ENCODE measurements at regions not wholly inside any gene's neighbourhood (a gene's known extent, or its start where the extent isn't known, plus 50 kb on each side); places are given as distances from the start of the nearest gene placed in this dataset.

- H3K36me3 ChIP-seq (ENCODE audit: low read depth): no peaks in the 10 kb centered on the region
- WGBS, 2 experiments (ENCODE audit: low coverage in 1 of 2, low lambda C conversion rate in 2 of 2, missing lambda C conversion rate in 2 of 2): 0% methylated on average over 1 of the region's 1 CpG
- DNase-seq: no peak
- H3K4me1 ChIP-seq (ENCODE audit: insufficient read depth): no peaks in the 10 kb centered on the region
- no peaks in the 10 kb centered on the region for H3K9me3 ChIP-seq (ENCODE audit: low read depth)
- H3K9ac ChIP-seq: no peak overlapping the region
- no peaks in the 10 kb centered on the region for H3K27me3 ChIP-seq (replicated peaks; ENCODE audit: insufficient read depth)
- no peaks in the 10 kb centered on the region for H3K79me2 ChIP-seq (ENCODE audit: insufficient read depth)
- TF ChIP-seq EZH2 (IDR thresholded peaks at IDR 0.05; ENCODE audit: insufficient read depth, poor library complexity, severe bottlenecking) (no peak), EZH2phosphoT487 (IDR thresholded peaks at IDR 0.05; ENCODE audit: insufficient read depth, low read depth) (no peak)
- no peak overlapping the region for H2AFZ ChIP-seq
- no peaks in the 10 kb centered on the region for H4K20me1 ChIP-seq (ENCODE audit: insufficient read depth)
- no peaks in the 10 kb centered on the region for H3F3A ChIP-seq (ENCODE audit: insufficient read depth)
- no peak overlapping the region for H3K4me3 ChIP-seq
- no peaks in the 10 kb centered on the region for H3K9me2 ChIP-seq (ENCODE audit: insufficient read depth)
- no peak overlapping the region for H3K27ac ChIP-seq
- in situ Hi-C loops (cut with MboI): no loop called here
- no peak overlapping the region for H3K4me2 ChIP-seq (ENCODE audit: unreplicated experiment)
These were observed 130.2 kb upstream of the CTTNBP2 start for GRCh38 chr7:118003476-118003875.

DNA sequence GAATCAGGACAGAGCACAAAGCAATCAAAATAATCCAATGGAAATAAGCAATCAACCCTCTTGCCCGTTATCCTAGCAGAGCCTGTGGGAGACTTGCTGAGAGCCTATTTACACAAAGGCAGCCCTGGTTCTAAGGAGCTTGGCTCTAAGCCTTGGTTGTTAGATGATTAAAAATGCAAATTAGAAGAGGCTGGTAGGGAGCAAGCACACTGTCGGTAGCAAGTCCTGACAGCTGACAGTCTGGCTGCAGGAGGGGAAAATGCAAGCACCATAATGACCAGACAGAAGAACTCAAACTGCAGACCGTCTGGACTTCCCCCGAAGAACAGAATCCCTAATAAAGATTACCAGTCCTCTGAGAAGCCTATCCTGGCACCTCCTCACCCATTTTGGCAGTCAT, 131.8 kb upstream of the CTTNBP2 start:
- Histone ChIP-seq H4K20me1 (ENCODE audit: insufficient read depth) (no peaks in the 10 kb centered on the region), H3K9me2 (ENCODE audit: insufficient read depth) (no peaks in the 10 kb centered on the region), H3K9me3 (ENCODE audit: low read depth) (no peaks in the 10 kb centered on the region), H3K36me3 (ENCODE audit: low read depth) (no peaks in the 10 kb centered on the region), H2AFZ (no peak overlapping the region), H3K27me3 (replicated peaks; ENCODE audit: insufficient read depth) (no peaks in the 10 kb centered on the region), H3F3A (ENCODE audit: insufficient read depth) (no peaks in the 10 kb centered on the region), H3K4me2 (ENCODE audit: unreplicated experiment) (no peak overlapping the region), H3K9ac (no peak overlapping the region), H3K4me1 (ENCODE audit: insufficient read depth) (no peaks in the 10 kb centered on the region), H3K27ac (no peak overlapping the region), H3K79me2 (ENCODE audit: insufficient read depth) (no peaks in the 10 kb centered on the region), H3K4me3 (no peak overlapping the region)
- DNase-seq: no peak
- TF ChIP-seq EZH2phosphoT487 (IDR thresholded peaks at IDR 0.05; ENCODE audit: insufficient read depth, low read depth) (no peak), EZH2 (IDR thresholded peaks at IDR 0.05; ENCODE audit: insufficient read depth, poor library complexity, severe bottlenecking) (no peak)
- 11 to 13% methylated on average over 4 of the region's 4 CpGs for WGBS, 2 experiments (ENCODE audit: low coverage in 1 of 2, low lambda C conversion rate in 2 of 2, missing lambda C conversion rate in 2 of 2)
- in situ Hi-C loops (cut with MboI): no loop called here

DNA sequence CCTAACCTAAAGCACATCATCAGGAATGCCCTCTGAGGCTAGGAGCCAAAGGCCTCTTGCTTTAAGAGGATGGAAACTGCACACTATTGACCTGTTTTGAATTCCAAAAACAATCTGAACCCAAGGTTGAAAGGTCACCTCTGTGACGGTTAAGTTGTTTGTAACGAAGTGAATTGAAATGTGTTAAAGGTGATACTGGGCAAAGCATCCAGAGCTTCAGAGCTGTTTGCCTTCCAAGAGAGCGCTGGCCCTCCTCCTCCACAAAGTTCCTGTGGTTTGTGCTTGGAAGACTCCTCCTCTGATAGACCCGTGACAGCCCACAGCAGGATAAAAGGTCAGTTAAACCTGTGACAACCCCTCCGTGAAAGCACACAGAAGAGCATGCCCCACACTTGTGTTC, 133.7 kb upstream of the CTTNBP2 start:
- Histone ChIP-seq H3K9me3 (ENCODE audit: low read depth) (no peaks in the 10 kb centered on the region), H3F3A (ENCODE audit: insufficient read depth) (no peaks in the 10 kb centered on the region), H3K4me2 (ENCODE audit: unreplicated experiment) (no peak overlapping the region), H3K4me3 (no peak overlapping the region), H3K36me3 (ENCODE audit: low read depth) (no peaks in the 10 kb centered on the region), H3K9ac (no peak overlapping the region), H2AFZ (no peak overlapping the region), H3K79me2 (ENCODE audit: insufficient read depth) (no peaks in the 10 kb centered on the region), H3K27ac (no peak overlapping the region), H3K4me1 (ENCODE audit: insufficient read depth) (no peaks in the 10 kb centered on the region), H3K9me2 (ENCODE audit: insufficient read depth) (no peaks in the 10 kb centered on the region), H4K20me1 (ENCODE audit: insufficient read depth) (no peaks in the 10 kb centered on the region), H3K27me3 (replicated peaks; ENCODE audit: insufficient read depth) (no peaks in the 10 kb centered on the region)
- WGBS, 2 experiments (ENCODE audit: low coverage in 1 of 2, low lambda C conversion rate in 2 of 2, missing lambda C conversion rate in 2 of 2): 16 to 19% methylated on average over 5 of the region's 5 CpGs
- in situ Hi-C loops (cut with MboI): no loop called here
- TF ChIP-seq EZH2phosphoT487 (IDR thresholded peaks at IDR 0.05; ENCODE audit: insufficient read depth, low read depth) (no peak), EZH2 (IDR thresholded peaks at IDR 0.05; ENCODE audit: insufficient read depth, poor library complexity, severe bottlenecking) (no peak)
- no peak for DNase-seq

DNA sequence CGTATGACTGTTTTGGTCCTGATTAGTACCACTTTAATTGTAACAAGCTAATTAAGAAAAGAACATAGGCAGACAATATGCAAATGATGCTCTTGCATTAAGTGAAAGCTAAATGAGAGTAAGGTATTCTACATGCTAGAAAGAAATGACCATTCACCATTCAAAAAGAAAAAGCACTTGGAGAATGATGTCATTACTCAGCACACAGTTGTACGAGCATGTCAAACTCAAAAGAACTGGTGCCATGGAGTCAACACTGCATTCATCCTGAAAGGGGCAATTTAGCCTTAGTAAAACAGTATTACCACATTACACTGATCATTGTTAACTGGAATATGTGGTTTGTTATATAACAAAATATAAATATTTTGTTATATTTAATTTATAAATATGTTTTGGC, 136.2 kb upstream of the CTTNBP2 start:
- 43 to 57% methylated on average over 2 of the region's 2 CpGs for WGBS, 2 experiments (ENCODE audit: low coverage in 1 of 2, low lambda C conversion rate in 2 of 2, missing lambda C conversion rate in 2 of 2)
- H3K4me1 ChIP-seq (ENCODE audit: insufficient read depth): no peaks in the 10 kb centered on the region
- in situ Hi-C loops (cut with MboI): no loop called here

GRCh38 chr7:118011652-118012051, 138.4 kb upstream of the CTTNBP2 start:
- Histone ChIP-seq H2AFZ (no peak overlapping the region), H3K4me3 (no peak overlapping the region), H3K9ac (no peak overlapping the region), H3K9me3 (ENCODE audit: low read depth) (no peaks in the 10 kb centered on the region), H4K20me1 (ENCODE audit: insufficient read depth) (no peaks in the 10 kb centered on the region), H3K27me3 (replicated peaks; ENCODE audit: insufficient read depth) (no peaks in the 10 kb centered on the region), H3F3A (ENCODE audit: insufficient read depth) (no peaks in the 10 kb centered on the region), H3K79me2 (ENCODE audit: insufficient read depth) (no peaks in the 10 kb centered on the region), H3K36me3 (ENCODE audit: low read depth) (no peaks in the 10 kb centered on the region), H3K27ac (no peak overlapping the region), H3K4me1 (ENCODE audit: insufficient read depth) (no peaks in the 10 kb centered on the region), H3K9me2 (ENCODE audit: insufficient read depth) (no peaks in the 10 kb centered on the region), H3K4me2 (ENCODE audit: unreplicated experiment) (no peak overlapping the region)
- DNase-seq: no peak
- TF ChIP-seq EZH2 (IDR thresholded peaks at IDR 0.05; ENCODE audit: insufficient read depth, poor library complexity, severe bottlenecking): no peak
- TF ChIP-seq EZH2phosphoT487 (IDR thresholded peaks at IDR 0.05; ENCODE audit: insufficient read depth, low read depth): no peak
- WGBS, 2 experiments (ENCODE audit: low coverage in 1 of 2, low lambda C conversion rate in 2 of 2, missing lambda C conversion rate in 2 of 2): 59 to 64% methylated on average over 3 of the region's 3 CpGs
- in situ Hi-C loops (cut with MboI): no loop called here

More for the DNA sequence above, 136.2 kb upstream of the CTTNBP2 start:
- Histone ChIP-seq H3K27me3 (replicated peaks; ENCODE audit: insufficient read depth) (no peaks in the 10 kb centered on the region), H3K9ac (no peak overlapping the region), H3K4me3 (no peak overlapping the region), H2AFZ (no peak overlapping the region), H3K36me3 (ENCODE audit: low read depth) (no peaks in the 10 kb centered on the region), H3F3A (ENCODE audit: insufficient read depth) (no peaks in the 10 kb centered on the region), H3K4me2 (ENCODE audit: unreplicated experiment) (no peak overlapping the region), H3K9me2 (ENCODE audit: insufficient read depth) (no peaks in the 10 kb centered on the region), H4K20me1 (ENCODE audit: insufficient read depth) (no peaks in the 10 kb centered on the region), H3K9me3 (ENCODE audit: low read depth) (no peaks in the 10 kb centered on the region), H3K27ac (no peak overlapping the region), H3K79me2 (ENCODE audit: insufficient read depth) (no peaks in the 10 kb centered on the region)
- DNase-seq: no peak
- no peak for TF ChIP-seq EZH2 (IDR thresholded peaks at IDR 0.05; ENCODE audit: insufficient read depth, poor library complexity, severe bottlenecking)
- TF ChIP-seq EZH2phosphoT487 (IDR thresholded peaks at IDR 0.05; ENCODE audit: insufficient read depth, low read depth): no peak

Data from GM23248 (cell line).